Ishikawa (cell line): ENCODE measurements at regions not wholly inside any gene's neighbourhood (a gene's known extent, or its start where the extent isn't known, plus 50 kb on each side); places are given as distances from the start of the nearest gene placed in this dataset.

Source experiments
- CEBPB ChIP-seq: IDR thresholded peaks from 2 replicates; pipeline ENCODE4 v1.6.1; 2012
- CREB1 ChIP-seq: IDR thresholded peaks from 2 replicates; pipeline ENCODE4 v1.6.1; 2012; ENCODE audit warnings: low read depth
- EGR1 ChIP-seq: IDR thresholded peaks from 2 replicates; pipeline ENCODE4 v1.6.1; 2012
- EP300 ChIP-seq: IDR thresholded peaks from 2 replicates; pipeline ENCODE4 v1.6.1; 2012; ENCODE audit warnings: borderline replicate concordance
- FOXM1 ChIP-seq: IDR thresholded peaks from 2 replicates; pipeline ENCODE4 v1.6.1; 2012; ENCODE audit warnings: low read depth, borderline replicate concordance
- MAX ChIP-seq: IDR thresholded peaks from 2 replicates; pipeline ENCODE4 v1.6.1; 2012
- NFIC ChIP-seq: IDR thresholded peaks from 2 replicates; pipeline ENCODE4 v1.6.1; 2012
- RAD21 ChIP-seq: IDR thresholded peaks from 2 replicates; pipeline ENCODE4 v1.6.1; 2012; ENCODE audit warnings: low read depth
- REST ChIP-seq: IDR thresholded peaks from 2 replicates; pipeline ENCODE4 v1.6.1; 2012; ENCODE audit warnings: low read depth, mild to moderate bottlenecking
- TAF1 ChIP-seq: IDR thresholded peaks from 2 replicates; pipeline ENCODE4 v1.6.1; 2012; ENCODE audit warnings: low read depth, mild to moderate bottlenecking
- TCF12 ChIP-seq: IDR thresholded peaks from 2 replicates; pipeline ENCODE4 v1.6.1; 2012; ENCODE audit warnings: low read depth
- TEAD4 ChIP-seq: IDR thresholded peaks from 2 replicates; pipeline ENCODE4 v1.6.1; 2012
- USF1 ChIP-seq: IDR thresholded peaks from 2 replicates; pipeline ENCODE4 v1.6.1; 2012
- YY1 ChIP-seq: IDR thresholded peaks from 2 replicates; pipeline ENCODE4 v1.6.1; 2012; ENCODE audit warnings: low read depth
- ZBTB7A ChIP-seq: IDR thresholded peaks from 2 replicates; pipeline ENCODE4 v1.6.1; 2012; ENCODE audit warnings: low read depth

- TF ChIP-seq EGR1: no peak
- no peak for TF ChIP-seq CEBPB
- no peak for TF ChIP-seq TAF1
Measured at GRCh38 chr2:15735484-15736326, 144.0 kb downstream of the DDX1 start.

- TF ChIP-seq MAX (no peak), RAD21 (no peak), EP300 (no peak), EGR1 (no peak), REST (no peak), TAF1 (no peak), USF1 (no peak), NFIC (no peak), YY1 (no peak)
Measured at GRCh38 chr2:15736396-15737180, 144.9 kb downstream of the DDX1 start.

GRCh38 chr2:15737314-15738224, 145.9 kb downstream of the DDX1 start:
- no peak for TF ChIP-seq REST
- no peak for TF ChIP-seq CREB1
- no peak for TF ChIP-seq MAX
- TF ChIP-seq TCF12: no peak
- TF ChIP-seq EGR1: no peak
- TF ChIP-seq USF1: no peak
- no peak for TF ChIP-seq TAF1
- TF ChIP-seq YY1: no peak
- no peak for TF ChIP-seq NFIC
- TF ChIP-seq ZBTB7A: no peak
- TF ChIP-seq RAD21: no peak
- TF ChIP-seq FOXM1: no peak

- no peak for TF ChIP-seq CEBPB
Measured at GRCh38 chr2:15738225-15738546, 146.5 kb downstream of the DDX1 start.

- TF ChIP-seq FOXM1 (no peak), TAF1 (no peak), RAD21 (no peak), YY1 (no peak), USF1 (no peak), REST (no peak), CREB1 (no peak), NFIC (no peak), TEAD4 (no peak), ZBTB7A (no peak), MAX (no peak), EGR1 (no peak), CEBPB (no peak), TCF12 (no peak)
Measured at GRCh38 chr2:15738943-15739342, 147.3 kb downstream of the DDX1 start.
